ENCODE measurements at regions not wholly inside any gene's neighbourhood (a gene's known extent, or its start where the extent isn't known, plus 50 kb on each side); places are given as distances from the start of the nearest gene placed in this dataset.

GRCh38 chr7:60017-60675 is 132.2 kb upstream of the FAM20C start:
- H3K36me3 Mint-ChIP-seq = no peaks in the 10 kb centered on the region

GRCh38 chr7:60706-61105 is 131.7 kb upstream of the FAM20C start:
- Mint-ChIP-seq H3K4me1 (peaks cover 12% of the 10 kb centered on the region), H3K27ac (no peak overlapping the region), H3K4me3 (no peak overlapping the region), H3K9me3 (no peaks in the 10 kb centered on the region), H3K36me3 (no peaks in the 10 kb centered on the region), H3K27me3 (ENCODE audit: low read depth) (peaks cover 10% of the 10 kb centered on the region)
- TF ChIP-seq CTCF (IDR thresholded peaks at IDR 0.05; ENCODE audit: unreplicated experiment) = no peak
- peak in 1 of 2 experiments; percentile 33 for DNase-seq (ENCODE audit: low spot score in 2 of 2, unreplicated experiment in 2 of 2)

More at GRCh38 chr7:60017-60675, 132.2 kb upstream of the FAM20C start:
- Mint-ChIP-seq H3K27me3 (ENCODE audit: low read depth) (peaks cover 13% of the 10 kb centered on the region), H3K4me3 (no peak overlapping the region), H3K27ac (no peak overlapping the region), H3K4me1 (peaks cover 12% of the 10 kb centered on the region), H3K9me3 (no peaks in the 10 kb centered on the region)
- TF ChIP-seq CTCF (IDR thresholded peaks at IDR 0.05; ENCODE audit: unreplicated experiment) = no peak
- DNase-seq (ENCODE audit: low spot score in 2 of 2, unreplicated experiment in 2 of 2) = peak in 1 of 2 experiments; percentile 25

GRCh38 chr7:61111-61510 is 131.3 kb upstream of the FAM20C start:
- Mint-ChIP-seq H3K27ac (no peak overlapping the region), H3K36me3 (no peaks in the 10 kb centered on the region), H3K4me1 (peaks cover 12% of the 10 kb centered on the region), H3K27me3 (ENCODE audit: low read depth) (peaks cover 6% of the 10 kb centered on the region), H3K9me3 (no peaks in the 10 kb centered on the region), H3K4me3 (no peak overlapping the region)
- TF ChIP-seq CTCF (IDR thresholded peaks at IDR 0.05; ENCODE audit: unreplicated experiment) = no peak
- DNase-seq (ENCODE audit: low spot score in 2 of 2, unreplicated experiment in 2 of 2) = peak in 1 of 2 experiments; percentile 12

- Mint-ChIP-seq H3K9me3 (no peaks in the 10 kb centered on the region), H3K27ac (no peak overlapping the region), H3K4me1 (peaks cover 12% of the 10 kb centered on the region), H3K4me3 (no peak overlapping the region), H3K36me3 (no peaks in the 10 kb centered on the region), H3K27me3 (ENCODE audit: low read depth) (peaks cover 5% of the 10 kb centered on the region)
- DNase-seq (ENCODE audit: low spot score in 2 of 2, unreplicated experiment in 2 of 2) = peak; percentile 14 to 30
- TF ChIP-seq CTCF (IDR thresholded peaks at IDR 0.05; ENCODE audit: unreplicated experiment) = no peak
Observed at GRCh38 chr7:61576-62360, 130.6 kb upstream of the FAM20C start.

- Mint-ChIP-seq H3K4me3 (no peak overlapping the region), H3K9me3 (no peaks in the 10 kb centered on the region), H3K27ac (no peak overlapping the region), H3K4me1 (peaks cover 12% of the 10 kb centered on the region), H3K36me3 (no peaks in the 10 kb centered on the region), H3K27me3 (ENCODE audit: low read depth) (peaks cover 5% of the 10 kb centered on the region)
- TF ChIP-seq CTCF (IDR thresholded peaks at IDR 0.05; ENCODE audit: unreplicated experiment) = no peak
- DNase-seq (ENCODE audit: low spot score in 2 of 2, unreplicated experiment in 2 of 2) = peak; percentile 7 to 8
Observed at GRCh38 chr7:62361-63116, 129.8 kb upstream of the FAM20C start.

All from mesothelial cell of epicardium (in vitro differentiated cells).